HG03558 (cell line): ENCODE measurements at regions not wholly inside any gene's neighbourhood (a gene's known extent, or its start where the extent isn't known, plus 50 kb on each side); places are given as distances from the start of the nearest gene placed in this dataset.

Experiments
- ATAC-seq: cut with Tn5 transposase; IDR thresholded peaks from one replicate; pipeline ENCODE4 v1.9.1; 2021; ENCODE audit warnings: moderate number of reproducible peaks; ENCODE audit not compliant: unreplicated experiment; ENCODE audit errors: extremely low read depth

DNA sequence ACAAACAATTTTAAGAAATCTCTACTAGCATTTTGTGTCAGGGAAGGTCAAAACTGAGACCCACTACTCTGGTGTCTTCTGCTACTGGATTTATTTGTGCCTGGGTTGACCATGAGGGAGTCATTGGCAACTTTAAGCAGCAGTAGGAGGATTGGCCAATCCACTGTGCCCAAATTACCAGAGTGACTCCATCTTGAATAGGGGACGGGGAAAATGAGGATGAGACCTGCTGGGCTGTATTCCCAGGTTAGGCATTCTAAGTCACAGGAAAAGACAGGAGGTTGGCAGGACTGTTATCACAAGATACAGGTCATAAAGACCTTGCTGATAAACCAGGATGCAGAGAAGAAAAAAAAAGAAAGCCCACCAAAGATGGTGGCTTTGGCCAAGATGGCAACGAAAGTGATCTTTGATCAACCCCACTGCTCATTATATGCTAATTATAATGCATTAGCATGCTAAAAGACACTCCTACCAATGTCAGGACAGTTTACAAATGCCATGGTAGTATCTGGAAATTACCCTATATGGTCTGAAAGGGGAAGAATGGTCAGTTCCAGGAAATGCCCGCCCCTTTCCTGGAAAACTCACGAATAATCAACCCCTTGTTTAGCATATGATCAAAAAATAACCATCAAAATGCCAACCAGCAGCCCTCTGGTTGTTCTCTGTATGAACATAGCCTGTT, 200.9 kb downstream of the LTN1 start:
- ATAC-seq = no peak

DNA sequence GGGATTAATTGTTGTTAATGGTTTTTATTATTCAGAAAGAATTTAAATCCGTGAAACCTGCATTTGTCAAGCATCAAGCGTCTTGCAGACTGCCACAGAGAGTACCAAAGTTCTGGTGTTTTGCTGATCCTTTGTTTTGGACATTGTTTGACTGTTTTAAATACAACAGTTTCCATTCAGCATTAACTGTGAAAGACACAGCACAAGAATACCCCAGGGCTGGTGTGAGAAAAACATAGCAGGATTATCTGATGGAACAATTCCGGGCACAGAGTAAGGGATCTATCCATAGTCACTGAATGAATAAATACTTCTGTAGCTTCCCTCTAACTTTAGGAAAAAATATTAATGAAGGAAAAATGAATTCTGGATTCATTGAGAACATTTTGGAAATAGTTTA, 202.3 kb downstream of the LTN1 start:
- no peak for ATAC-seq

DNA sequence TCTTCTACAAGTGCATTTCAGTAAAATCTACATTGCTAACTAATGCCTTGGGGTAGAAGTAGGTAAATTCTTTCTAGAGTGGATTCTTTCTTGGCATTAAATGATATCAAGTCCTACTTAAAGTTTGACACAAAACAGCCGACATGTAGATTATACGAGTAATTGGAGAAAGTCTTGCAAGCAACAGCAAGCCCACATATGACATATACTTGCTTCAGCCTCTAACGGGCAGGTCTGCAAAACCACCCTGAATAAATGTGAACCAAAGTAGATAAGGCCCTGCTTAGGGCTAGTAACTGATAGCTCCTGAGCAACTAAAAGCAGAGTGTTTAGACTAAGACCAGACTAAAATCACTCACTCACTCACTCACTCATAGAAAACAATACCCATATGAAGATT, 203.2 kb downstream of the LTN1 start:
- no peak for ATAC-seq

DNA sequence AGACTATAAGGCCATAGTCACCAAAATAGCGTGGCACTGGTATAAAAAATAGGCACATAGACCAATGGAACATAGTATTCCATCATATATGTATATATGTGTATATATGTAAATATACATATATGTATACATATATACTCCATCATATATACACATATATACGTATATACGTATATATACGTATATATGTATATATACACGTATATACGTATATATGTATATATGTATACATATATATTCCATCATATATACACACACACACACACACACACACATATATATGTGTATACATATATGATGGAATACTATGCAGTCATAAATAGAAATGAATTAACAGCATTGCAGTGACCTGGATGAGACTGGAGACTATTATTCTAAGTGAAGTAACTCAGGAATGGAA, 204.6 kb downstream of the LTN1 start:
- ATAC-seq = no peak

DNA sequence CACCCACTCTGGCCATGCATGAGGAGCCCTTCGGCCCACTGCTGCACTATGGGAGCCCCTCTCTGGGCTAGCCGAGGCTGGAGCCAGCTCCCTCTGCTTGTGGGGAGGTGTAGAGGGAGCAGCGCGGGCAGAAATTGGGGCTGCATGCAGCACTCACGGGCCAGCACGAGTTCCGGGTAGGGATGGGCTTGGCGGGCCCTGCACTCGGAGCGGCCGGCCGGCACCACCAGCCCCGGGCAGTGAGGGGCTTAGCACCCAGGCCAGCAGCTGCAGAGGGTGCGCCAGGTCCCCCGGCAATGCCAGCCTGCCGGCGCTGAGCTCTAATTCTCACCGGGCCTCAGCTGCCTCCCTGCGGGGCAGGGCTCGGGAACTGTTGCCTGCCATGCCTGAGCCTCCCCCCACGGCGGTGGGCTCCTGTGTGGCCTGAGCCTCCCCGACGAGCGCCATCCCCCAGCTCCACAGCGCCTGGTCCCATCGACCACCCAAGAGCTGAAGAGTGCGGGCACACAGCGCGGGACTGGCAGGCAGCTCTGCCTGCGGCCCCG, 209.0 kb downstream of the LTN1 start:
- ATAC-seq = no peak

DNA sequence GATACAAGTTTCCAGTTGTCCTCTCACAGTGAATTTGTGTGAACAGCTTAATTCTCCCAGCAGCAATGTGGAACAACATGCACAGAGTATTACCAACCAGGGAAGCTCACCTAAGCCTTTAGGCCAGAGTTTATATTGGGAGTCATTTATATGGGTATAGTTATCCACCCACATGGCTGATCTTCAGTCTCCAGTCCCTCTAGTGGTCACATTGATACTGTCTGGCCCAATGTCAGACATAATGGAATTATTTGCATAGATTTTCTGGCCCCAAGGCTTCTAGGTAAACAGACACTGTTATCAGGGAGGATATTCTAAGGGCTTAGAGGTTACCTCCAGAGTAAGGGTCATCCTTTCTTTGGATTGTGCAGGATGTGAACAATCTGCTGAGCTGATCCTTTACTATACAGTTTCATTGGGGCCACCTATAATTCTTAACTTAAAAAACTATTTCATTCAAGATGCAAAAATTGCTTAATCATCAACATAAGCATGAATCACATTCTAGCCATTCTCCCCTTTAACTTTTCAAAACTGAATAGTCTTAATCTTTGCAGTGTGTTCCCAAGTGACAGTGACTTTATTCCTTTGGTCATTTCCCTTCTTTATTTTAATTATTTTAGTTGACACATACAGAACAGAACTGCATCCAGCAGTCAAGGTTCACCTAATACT, 210.9 kb downstream of the LTN1 start:
- ATAC-seq = no peak

DNA sequence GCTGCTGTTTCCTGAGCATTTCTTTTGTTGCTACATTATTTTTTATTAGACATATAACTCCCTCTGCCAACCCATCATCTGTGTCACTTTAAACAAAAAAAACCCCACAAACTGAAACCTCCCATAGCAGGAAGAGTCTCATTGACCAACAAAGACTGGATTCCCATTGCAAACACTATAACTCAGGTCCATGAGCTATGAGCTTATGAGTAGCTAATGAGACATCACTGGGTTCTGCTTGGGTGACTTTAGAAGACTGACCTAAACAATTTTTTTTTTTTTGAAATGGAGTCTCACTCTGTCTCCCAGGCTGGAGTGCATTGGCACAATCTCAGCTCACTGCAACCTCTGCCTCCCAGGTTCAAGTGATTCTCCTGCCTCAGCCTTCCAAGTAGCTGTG, 212.8 kb downstream of the LTN1 start:
- no peak for ATAC-seq

DNA sequence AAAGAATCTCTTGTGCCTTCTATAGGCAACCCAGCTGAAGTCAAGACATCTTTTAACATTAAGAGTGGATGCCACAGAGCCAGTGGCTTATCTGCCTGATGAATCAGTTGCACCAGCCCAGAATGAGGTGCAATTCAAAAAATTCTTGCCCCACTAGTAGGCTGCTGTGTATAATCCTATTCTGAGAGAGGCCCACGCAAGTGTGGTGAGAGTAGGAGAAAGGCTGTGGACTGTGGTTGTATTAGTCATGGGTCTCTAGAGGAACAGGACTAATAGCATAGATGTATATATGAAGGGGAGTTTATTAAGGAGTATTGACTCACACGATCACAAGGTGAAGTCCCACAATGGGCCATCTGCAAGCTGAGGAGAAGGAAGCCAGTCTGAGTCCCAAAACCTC, 216.4 kb downstream of the LTN1 start:
- ATAC-seq = no peak

DNA sequence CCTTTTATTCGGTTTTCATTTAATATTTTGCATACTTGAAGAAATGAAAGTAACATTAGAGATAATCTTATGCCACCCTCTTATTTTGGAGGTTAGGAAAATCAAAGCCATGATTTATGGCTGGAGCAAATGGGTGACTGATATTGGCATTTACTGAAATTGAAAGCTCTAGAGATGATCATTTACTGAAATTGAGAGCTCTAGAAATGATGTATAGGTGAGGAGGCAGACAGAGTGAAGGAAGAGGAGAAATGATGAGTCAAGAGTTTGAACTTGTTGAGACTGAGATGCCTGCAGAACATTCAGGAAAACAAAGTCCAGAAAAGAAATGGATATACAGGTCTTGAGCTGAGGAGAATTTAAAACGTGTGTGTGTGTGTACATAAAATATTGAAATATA, 217.6 kb downstream of the LTN1 start:
- no peak for ATAC-seq

DNA sequence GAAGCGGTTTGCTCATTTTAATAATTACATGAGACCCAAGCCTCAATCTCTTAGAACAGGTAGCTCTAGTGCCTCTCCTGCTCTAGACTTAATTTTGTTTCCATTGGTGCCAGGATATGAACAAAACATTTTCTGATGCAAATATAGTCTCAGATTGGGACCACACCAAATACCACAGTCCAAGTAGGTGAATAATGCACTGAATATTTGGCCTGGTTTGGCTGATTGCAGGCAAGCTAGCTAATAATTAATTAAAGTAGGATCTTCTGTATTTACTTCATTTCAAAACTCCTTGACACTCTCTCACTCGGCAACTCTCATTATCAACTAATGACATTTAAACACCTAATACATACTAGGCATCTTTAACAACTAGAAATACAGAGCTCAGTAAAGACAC, 219.6 kb downstream of the LTN1 start:
- no peak for ATAC-seq

DNA sequence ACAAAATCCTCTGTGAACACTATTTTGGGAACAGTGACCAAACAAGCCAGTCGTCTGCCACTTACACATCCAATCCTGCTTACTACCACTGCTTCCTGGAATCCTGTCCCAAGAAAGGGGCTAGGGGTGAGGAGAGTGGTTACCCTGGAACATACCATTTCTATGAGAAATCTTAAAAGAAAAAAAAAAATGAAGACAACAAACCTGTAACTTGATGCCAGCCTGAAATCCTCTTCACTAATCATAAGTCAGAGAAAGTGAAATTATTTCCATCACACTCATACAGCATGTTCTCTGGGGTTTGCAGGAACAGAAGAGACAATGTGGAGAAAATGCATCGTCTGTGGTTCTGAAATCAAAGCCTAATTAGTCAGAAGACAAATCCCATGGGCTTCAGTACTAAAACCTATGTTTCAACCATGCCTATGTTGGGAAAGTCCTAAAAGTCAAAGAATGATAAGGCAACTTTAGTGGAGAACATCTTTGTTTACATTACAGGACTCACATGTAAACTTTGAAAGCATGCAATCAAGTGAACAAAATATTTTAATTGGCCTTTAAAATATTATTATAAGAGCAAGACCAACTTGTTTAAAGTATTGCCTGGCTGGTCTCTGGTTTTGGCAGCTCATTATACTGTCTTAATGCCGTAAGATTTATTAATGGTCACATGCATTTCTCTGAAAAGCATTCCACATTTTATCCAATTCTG, 220.7 kb downstream of the LTN1 start:
- ATAC-seq = no peak

DNA sequence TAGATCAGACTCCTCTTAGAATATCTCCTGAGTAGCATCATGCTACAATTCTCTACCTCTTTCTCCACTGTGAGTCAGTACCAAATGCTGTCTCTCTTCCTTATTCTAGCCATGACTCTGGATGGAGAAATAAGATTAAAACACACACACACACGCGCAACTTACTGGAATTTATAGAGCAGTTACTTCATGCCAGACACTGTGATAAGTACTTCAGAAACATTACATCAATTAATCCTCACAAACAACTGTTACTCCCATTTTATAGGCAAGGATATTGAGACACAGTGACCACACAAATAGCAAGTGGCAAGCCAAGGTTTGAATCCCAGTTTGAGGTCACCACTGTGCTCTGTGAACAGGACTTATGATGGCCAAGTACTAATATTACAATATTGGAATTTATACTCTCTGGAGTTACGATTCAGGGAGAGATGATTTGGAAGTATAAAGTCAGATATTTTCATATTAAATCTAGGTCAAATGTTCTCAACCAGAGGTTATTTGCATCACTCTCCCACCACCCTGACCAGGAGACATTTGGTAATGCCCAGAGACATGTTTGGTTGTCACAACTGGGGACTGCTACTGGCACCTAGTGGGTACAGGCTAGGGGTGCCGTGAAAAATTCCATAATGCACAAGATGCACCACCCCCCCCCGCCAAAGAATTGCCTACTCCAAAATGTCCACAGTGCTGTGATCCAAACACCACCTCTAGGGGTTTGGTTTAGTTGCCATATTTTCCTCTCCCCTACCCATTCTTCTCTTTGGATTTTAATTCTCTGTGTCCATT, 221.6 kb downstream of the LTN1 start:
- no peak for ATAC-seq

DNA sequence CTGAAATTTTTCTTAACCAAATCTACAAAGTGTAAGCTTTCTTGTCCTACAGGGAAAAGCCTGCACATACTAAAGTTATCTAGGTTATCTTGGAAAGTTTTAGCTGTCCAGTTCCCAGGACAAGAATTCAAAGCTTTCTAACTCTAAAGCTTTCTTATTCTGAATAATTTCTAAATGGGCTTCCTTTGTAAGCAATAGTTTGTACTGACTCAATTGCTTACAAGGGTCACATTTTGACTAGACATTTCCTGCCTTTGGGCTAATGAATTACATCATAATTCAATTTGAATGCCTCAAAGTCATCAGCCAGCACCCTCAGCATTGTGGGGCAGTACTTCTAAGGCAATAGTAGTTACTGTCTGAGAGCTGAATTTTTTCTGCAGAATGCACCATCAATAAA, 223.0 kb downstream of the LTN1 start:
- no peak for ATAC-seq

DNA sequence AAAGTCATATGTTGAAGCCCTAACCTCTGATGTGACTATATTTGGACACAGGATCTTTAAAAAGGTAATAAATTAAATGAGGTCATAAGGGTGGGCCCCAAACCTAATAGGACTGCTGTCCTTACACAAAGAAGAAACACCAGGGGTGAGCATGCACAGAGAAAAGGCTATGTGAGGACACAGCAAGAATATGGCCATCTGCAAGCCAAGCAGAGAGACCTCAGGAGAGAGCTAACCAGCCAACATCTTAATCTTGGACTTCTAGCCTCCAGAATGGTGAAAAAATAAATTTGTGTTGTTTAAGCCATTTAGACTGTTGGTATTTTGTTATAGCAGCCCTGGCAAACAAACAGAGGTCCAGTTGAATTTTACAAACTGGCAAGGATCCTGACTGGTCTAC, 223.9 kb downstream of the LTN1 start:
- no peak for ATAC-seq

DNA sequence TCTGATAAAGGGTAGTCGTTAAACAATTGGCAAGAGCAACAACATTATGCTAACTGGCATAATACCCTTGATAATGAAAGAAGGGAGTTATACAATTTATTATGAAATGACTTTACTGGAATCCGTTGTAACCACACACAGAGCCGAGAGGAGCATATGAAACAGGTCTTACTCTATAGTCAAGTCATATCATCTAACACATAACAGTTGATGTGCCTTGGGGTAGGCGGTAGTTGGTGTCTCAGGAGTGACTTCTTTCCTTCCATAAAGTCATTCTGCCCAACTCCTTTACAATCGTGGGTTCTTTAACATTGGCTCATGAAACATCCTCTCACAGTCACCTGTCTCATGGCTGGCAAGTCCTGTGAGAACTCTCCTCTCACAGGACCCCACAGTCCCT, 225.2 kb downstream of the LTN1 start:
- ATAC-seq = no peak

DNA sequence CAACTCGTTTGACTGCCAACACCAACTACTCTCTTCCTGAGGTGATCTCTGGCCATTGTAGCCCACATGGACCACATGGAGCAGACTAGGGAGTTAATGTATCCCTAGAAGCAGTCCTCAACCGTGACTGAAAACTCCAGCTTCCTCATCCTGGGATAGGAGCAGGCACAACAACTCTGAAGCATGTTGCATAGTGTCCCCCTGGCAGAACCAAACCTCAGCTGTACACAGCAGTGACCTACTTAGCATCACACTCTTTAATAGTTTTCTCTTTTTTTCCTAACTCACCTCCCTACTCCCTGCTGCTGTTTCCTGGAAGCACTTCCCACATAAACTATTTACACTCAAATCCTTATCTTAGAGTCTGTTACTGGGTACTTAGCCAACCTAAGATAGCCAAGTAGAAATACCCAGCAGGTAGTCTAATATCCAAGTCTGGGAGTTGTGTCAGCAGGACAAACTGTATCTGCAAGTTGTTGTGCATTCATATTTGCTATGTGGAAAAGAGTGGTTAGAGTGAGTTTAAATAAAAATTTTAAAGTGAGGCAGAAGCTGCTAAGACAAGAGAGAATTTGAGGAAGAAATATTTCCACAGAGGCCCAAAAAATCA, 228.8 kb downstream of the LTN1 start:
- no peak for ATAC-seq

DNA sequence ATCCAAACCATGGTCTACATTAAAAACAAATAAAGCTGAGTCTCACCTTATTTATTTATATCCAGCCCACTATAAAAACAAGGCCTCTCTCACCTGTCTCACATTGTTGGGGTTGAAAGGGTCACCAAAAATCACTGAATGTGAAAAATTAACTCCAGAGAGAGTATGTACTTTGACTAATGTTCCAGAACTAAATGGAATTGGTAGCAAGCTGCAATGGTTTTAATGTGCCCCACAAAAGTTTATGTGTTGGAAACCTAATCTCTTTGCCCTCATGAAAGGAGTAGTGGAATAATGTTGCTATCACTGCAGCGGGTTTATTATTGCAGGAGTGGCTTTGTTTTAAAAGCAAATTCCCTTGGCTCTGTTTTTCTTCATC, 230.3 kb downstream of the LTN1 start:
- no peak for ATAC-seq

DNA sequence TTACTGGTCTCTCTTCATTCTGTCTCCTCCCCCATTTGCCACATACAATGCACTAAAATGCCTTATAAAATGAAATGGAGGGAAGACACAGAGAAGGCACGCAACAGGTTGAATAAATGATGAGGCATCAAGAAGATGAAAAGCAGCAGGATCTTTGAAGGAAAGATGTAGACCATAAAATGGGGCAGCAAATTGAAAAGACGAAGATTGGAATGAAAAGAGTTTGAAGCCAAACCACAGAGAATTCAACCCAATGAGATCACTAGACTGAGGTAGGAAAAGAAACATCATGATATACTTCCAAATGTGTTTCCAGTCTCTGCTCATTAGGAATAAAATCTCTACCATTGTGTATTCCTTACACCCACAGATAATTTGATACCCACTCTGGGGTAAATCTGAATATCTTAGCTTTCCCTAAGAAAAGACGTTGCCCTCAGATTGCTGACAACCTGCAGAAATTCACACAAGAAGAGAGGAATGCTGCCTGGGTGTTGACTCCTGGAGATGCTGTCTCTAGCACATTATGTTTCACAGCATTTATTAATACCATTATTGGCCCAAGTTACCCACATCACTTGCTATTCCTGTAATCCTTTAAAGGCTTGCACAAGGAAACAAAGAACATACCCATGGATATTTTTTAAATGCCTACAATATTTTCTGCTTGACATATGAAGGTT, 230.9 kb downstream of the LTN1 start:
- no peak for ATAC-seq

DNA sequence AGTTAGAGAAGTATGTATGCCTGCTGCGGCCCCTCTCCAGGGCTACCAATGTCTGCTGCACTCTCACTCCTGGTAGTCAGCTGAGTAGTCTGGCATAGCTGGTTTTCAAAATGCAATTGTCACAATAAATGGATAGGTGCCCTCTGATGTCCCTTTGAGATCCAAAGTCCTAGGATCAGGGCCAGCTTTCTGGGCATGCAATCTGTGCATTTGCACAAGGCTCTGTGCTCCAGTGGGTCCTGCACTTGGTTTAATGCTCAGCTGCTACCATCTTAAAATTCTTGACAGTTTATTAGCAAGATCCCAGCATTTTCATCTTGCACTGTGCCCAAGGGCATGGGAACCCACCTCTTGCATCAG, 233.8 kb downstream of the LTN1 start:
- ATAC-seq = no peak
